SK-N-MC (cell line): ENCODE measurements at regions not wholly inside any gene's neighbourhood (a gene's known extent, or its start where the extent isn't known, plus 50 kb on each side); places are given as distances from the start of the nearest gene placed in this dataset.

Experiments
- DNase-seq: peaks from one replicate; pipeline ENCODE4 v3.0.0-alpha.2; 2011; ENCODE audit warnings: low read depth, low spot score
- H3K27ac ChIP-seq: fragments of 200-600 bp; sonication (generic); 2 replicates; pipeline ENCODE4 v1.5.1; 2016; ENCODE audit warnings: mixed run types
- H3K36me3 ChIP-seq: fragments of 200-600 bp; sonication (generic); 2 replicates; pipeline ENCODE4 v1.6.1; 2017; ENCODE audit warnings: antibody characterized with exemption, low read length, mixed read lengths; ENCODE audit not compliant: insufficient read depth
- H3K4me3 ChIP-seq: fragments of 200-600 bp; sonication (generic); 2 replicates; pipeline ENCODE4 v1.5.1; 2016
- H3K9ac ChIP-seq: fragments of 200-600 bp; sonication (generic); 2 replicates; pipeline ENCODE4 v1.8.0; 2017; ENCODE audit warnings: mixed run types, mixed read lengths; ENCODE audit not compliant: insufficient read length
- H3K9me3 ChIP-seq: fragments of 200-600 bp; sonication (generic); 2 replicates; pipeline ENCODE4 v1.6.1; 2017; ENCODE audit warnings: low read depth, mild to moderate bottlenecking, antibody characterized with exemption, low read length, moderate library complexity, mixed read lengths
- EZH2 ChIP-seq: fragments of 200-600 bp; sonication (generic); IDR thresholded peaks from one replicate; pipeline ENCODE4 v1.6.1; 2017; ENCODE audit warnings: antibody characterized with exemption
- FOXP2 ChIP-seq: optimal IDR thresholded peaks from 2 replicates; pipeline ENCODE3; 2011; ENCODE audit warnings: mild to moderate bottlenecking, moderate library complexity; ENCODE audit not compliant: insufficient read depth; ENCODE audit errors: extremely low read length, control extremely low read depth
- POLR2AphosphoS5 ChIP-seq: IDR thresholded peaks from 2 replicates; pipeline ENCODE4 v1.6.1; 2012; ENCODE audit warnings: mild to moderate bottlenecking, low read depth, low read length, borderline replicate concordance

DNA sequence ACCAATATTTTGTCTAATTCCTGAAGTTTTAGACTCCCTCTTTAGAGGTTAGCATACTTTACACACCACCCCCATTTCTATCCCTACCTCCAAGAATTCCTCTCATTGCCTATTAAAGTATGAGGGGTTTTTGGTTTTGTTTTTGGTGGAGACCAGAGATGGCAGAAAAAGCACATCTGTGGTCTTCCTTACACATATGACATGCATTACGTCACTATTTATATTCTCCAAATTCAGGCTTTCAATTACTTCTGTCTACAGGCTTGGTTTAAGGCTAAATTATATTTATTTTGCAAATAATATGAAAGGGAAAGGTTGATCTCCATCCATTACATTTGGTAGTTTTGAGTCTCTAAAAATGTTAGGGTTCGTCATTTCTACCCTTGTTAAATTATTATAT is 674.6 kb downstream of the LMO4 start:
- TF ChIP-seq POLR2AphosphoS5, result no peak
- TF ChIP-seq FOXP2, result no peak
- no peak for TF ChIP-seq EZH2
- no peak for DNase-seq
- no peaks in the 10 kb centered on the region for H3K36me3 ChIP-seq

GRCh38 chr1:88009916-88010315 is 674.2 kb upstream of the PKN2 start:
- TF ChIP-seq POLR2AphosphoS5 (no peak), EZH2 (no peak)
- no peak overlapping the region for H3K4me3 ChIP-seq
- no peaks in the 10 kb centered on the region for H3K36me3 ChIP-seq
- no peak overlapping the region for H3K9ac ChIP-seq
- DNase-seq, result no peak
- H3K9me3 ChIP-seq, result no peaks in the 10 kb centered on the region
- no peak overlapping the region for H3K27ac ChIP-seq

More for the DNA sequence above, 674.6 kb downstream of the LMO4 start:
- Histone ChIP-seq H3K27ac (no peak overlapping the region), H3K4me3 (no peak overlapping the region), H3K9me3 (no peaks in the 10 kb centered on the region), H3K9ac (no peak overlapping the region)

DNA sequence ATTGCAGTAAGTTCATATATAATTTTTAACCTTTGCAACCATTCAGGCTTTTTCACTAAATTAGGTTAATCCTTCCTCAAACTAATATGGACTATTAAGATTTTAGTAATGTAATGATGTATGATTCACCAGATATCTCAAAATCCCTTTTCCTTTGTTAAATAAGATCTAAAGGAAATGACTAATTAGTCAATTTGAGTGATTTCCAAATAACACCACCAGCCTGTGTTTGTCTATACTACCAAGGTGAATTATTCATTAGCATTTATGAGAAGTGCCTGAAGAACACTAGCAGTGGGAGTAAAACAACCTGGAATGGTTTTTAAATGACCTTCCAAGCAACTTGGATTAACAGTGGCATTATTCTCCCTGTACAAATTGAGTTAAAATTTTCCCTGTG is 670.6 kb upstream of the PKN2 start:
- TF ChIP-seq POLR2AphosphoS5 (no peak), EZH2 (no peak), FOXP2 (no peak)
- H3K27ac ChIP-seq, result no peak overlapping the region
- DNase-seq, result no peak
- no peak overlapping the region for H3K4me3 ChIP-seq
- no peaks in the 10 kb centered on the region for H3K36me3 ChIP-seq
- H3K9me3 ChIP-seq, result no peaks in the 10 kb centered on the region
- no peak overlapping the region for H3K9ac ChIP-seq

DNA sequence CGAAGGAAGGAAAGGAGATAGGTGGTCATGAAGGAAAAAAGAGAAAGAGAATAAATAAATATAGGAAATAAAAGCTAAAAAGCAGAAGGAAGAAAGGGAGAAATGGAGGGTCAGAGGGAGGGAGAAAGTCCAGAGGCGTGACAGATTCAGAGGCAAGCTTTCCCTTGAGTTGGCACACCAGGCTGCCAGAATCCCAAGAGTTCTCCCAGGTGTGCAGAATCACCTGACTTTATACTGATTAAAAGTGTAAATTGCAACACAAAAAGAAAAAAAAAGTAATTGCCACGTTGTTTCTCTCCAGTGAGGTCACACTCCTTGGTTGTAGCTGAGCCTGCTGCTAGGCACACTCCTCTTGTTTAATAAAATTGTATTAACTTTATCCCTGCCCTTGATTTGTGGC is 669.9 kb upstream of the PKN2 start:
- Histone ChIP-seq H3K9me3 (no peaks in the 10 kb centered on the region), H3K4me3 (no peak overlapping the region), H3K36me3 (no peaks in the 10 kb centered on the region), H3K9ac (no peak overlapping the region), H3K27ac (no peak overlapping the region)
- DNase-seq, result no peak
- TF ChIP-seq POLR2AphosphoS5 (no peak), FOXP2 (no peak), EZH2 (no peak)

DNA sequence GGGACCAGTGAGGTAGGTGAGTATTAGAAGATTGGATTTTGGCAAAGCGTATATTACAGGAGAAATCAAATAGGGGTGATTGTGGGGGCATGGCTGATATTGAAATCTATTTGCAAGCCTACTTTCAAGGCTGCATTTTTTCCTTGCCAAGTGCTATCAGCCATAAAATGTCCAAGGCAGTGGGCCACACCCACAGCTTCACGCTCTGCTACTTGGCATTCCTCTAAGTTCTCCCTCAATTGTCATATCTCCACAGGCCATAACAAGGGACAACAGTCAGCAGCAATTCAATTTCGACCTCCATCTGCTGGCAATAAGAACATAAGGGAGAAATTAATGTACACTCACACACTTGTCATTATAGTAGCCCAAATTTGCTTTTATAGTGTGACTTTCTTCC is 667.1 kb upstream of the PKN2 start:
- no peak for DNase-seq
- Histone ChIP-seq H3K9me3 (no peaks in the 10 kb centered on the region), H3K9ac (no peak overlapping the region), H3K36me3 (no peaks in the 10 kb centered on the region), H3K4me3 (no peak overlapping the region), H3K27ac (no peak overlapping the region)
- TF ChIP-seq FOXP2 (no peak), POLR2AphosphoS5 (no peak), EZH2 (no peak)

GRCh38 chr1:88021529-88021928 is 662.5 kb upstream of the PKN2 start:
- DNase-seq, result no peak
- Histone ChIP-seq H3K9ac (no peak overlapping the region), H3K27ac (no peak overlapping the region), H3K9me3 (no peaks in the 10 kb centered on the region), H3K4me3 (no peak overlapping the region), H3K36me3 (no peaks in the 10 kb centered on the region)
- no peak for TF ChIP-seq EZH2
- TF ChIP-seq FOXP2, result no peak
- TF ChIP-seq POLR2AphosphoS5, result no peak

GRCh38 chr1:88022516-88022915 is 661.6 kb upstream of the PKN2 start:
- TF ChIP-seq FOXP2, result no peak
- no peak for TF ChIP-seq POLR2AphosphoS5
- TF ChIP-seq EZH2, result no peak
- Histone ChIP-seq H3K27ac (no peak overlapping the region), H3K9me3 (no peaks in the 10 kb centered on the region), H3K4me3 (no peak overlapping the region), H3K36me3 (no peaks in the 10 kb centered on the region), H3K9ac (no peak overlapping the region)
- no peak for DNase-seq

- H3K9me3 ChIP-seq, result no peaks in the 10 kb centered on the region; the same call in 1 of the 2 replicates
- DNase-seq, result no peak
- no peak overlapping the region for H3K27ac ChIP-seq
- H3K9ac ChIP-seq, result no peak overlapping the region
- TF ChIP-seq FOXP2, result no peak
- TF ChIP-seq POLR2AphosphoS5, result no peak
- TF ChIP-seq EZH2, result no peak
- no peaks in the 10 kb centered on the region for H3K36me3 ChIP-seq
- H3K4me3 ChIP-seq, result no peak overlapping the region
Observed at GRCh38 chr1:88029142-88029541, 654.9 kb upstream of the PKN2 start.

DNA sequence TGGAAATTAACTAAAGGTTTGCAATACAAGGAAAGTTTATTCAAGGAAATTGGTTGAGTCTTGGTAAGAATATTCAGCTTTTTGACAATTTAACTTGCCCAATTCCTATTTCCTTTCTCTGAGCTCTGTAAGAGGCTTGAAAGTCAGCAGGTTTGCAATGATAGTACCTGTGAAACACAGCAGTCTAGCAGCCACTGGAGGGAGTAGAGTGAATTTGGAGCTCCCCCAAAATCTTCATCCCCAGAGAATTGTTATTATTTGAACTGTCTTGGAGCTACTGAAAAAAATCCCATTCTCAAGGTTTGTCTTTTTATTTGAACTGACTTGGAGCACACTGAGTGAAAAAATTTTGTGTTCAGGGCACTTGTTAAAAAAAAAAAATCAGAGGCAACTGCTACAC is 654.2 kb upstream of the PKN2 start:
- Histone ChIP-seq H3K36me3 (no peaks in the 10 kb centered on the region), H3K4me3 (no peak overlapping the region), H3K9me3 (no peaks in the 10 kb centered on the region; the same call in 1 of the 2 replicates), H3K9ac (no peak overlapping the region), H3K27ac (no peak overlapping the region)
- no peak for TF ChIP-seq EZH2
- TF ChIP-seq POLR2AphosphoS5, result no peak
- TF ChIP-seq FOXP2, result no peak
- DNase-seq, result no peak
